Lung (tissue), 11 donors: ENCODE measurements at regions not wholly inside any gene's neighbourhood (a gene's known extent, or its start where the extent isn't known, plus 50 kb on each side); places are given as distances from the start of the nearest gene placed in this dataset.
A peak's percentile ranks its signal among the peaks of the same experiment; 100 is the strongest.

Experiments
- ATAC-seq: fragments of 200-7000 bp; cut with Tn5 transposase; one replicate; pipeline ENCODE4 v1.9.1; 2020; ENCODE audit warnings: moderate number of reproducible peaks; ENCODE audit not compliant: insufficient read depth, low FRiP score
- DNase-seq, 3 donors: peaks; one replicate each; pipeline ENCODE4 v3.0.0-alpha.2; 2013 to 2017
- H3K27ac ChIP-seq, 2 donors: one replicate each; pipeline ENCODE4 v1.5.1; 2013; ENCODE audit warnings: mild to moderate bottlenecking in 2 of 2, moderate library complexity in 2 of 2, control low read depth in 1 of 2, inconsistent platforms in 1 of 2, low read depth in 1 of 2, low read length in 1 of 2
- H3K27me3 ChIP-seq, 3 donors: one replicate each; pipeline ENCODE4 v1.5.1; 2013; ENCODE audit warnings: low read length in 2 of 3; ENCODE audit not compliant: control insufficient read depth in 3 of 3, insufficient read depth in 3 of 3
- H3K36me3 ChIP-seq, 4 donors: one replicate each; pipeline ENCODE4 v1.5.1; 2013; ENCODE audit warnings: low read length in 4 of 4, mild to moderate bottlenecking in 1 of 4, moderate library complexity in 1 of 4; ENCODE audit not compliant: control insufficient read depth in 4 of 4, insufficient read depth in 4 of 4
- H3K4me1 ChIP-seq, 5 donors: one replicate each; pipeline ENCODE4 v1.5.1; 2013; ENCODE audit warnings: low read length in 5 of 5, mild to moderate bottlenecking in 2 of 5, moderate library complexity in 1 of 5; ENCODE audit not compliant: control insufficient read depth in 5 of 5, insufficient read depth in 5 of 5
- H3K4me3 ChIP-seq: one replicate; pipeline ENCODE4 v1.5.1; 2013; ENCODE audit warnings: mild to moderate bottlenecking, control low read depth, moderate library complexity
- H3K9ac ChIP-seq, 2 donors: one replicate each; pipeline ENCODE4 v1.5.1; 2013; ENCODE audit warnings: low read length in 2 of 2, control low read depth in 1 of 2; ENCODE audit not compliant: insufficient read depth in 1 of 2
- H3K9me3 ChIP-seq, 4 donors: one replicate each; pipeline ENCODE4 v1.5.1; 2013; ENCODE audit warnings: low read length in 3 of 4, mild to moderate bottlenecking in 1 of 4, moderate library complexity in 1 of 4; ENCODE audit not compliant: control insufficient read depth in 4 of 4, insufficient read depth in 3 of 4
- CTCF ChIP-seq: IDR thresholded peaks from 2 replicates; pipeline ENCODE4 v1.5.1; 2012; ENCODE audit warnings: mild to moderate bottlenecking; ENCODE audit errors: control extremely low read depth, extremely low read depth
- WGBS, 2 donors: extraction: QIAGEN DNeasy Blood & Tissue Kit; methylation state at CpG; one replicate each; pipeline ENCODE4 v1.1.7; 2013; 5-methylcytosine and 5-hydroxymethylcytosine counted together
- donor health status: control.
- donor health status: control.
- donor health status: Bipolar disorder and iron deficiency.
- donor health status: healthy.
- donor health status: DM: yes; HTN: yes; CAD: no.

- DNase-seq (peak in 2 of 3 donors; percentile 1 to 16), ATAC-seq (no peak)
- H3K9me3 ChIP-seq: no peaks in the 10 kb centered on the region
- no peaks in the 10 kb centered on the region for H3K4me1 ChIP-seq
- no peaks in the 10 kb centered on the region for H3K36me3 ChIP-seq
- no peak overlapping the region for H3K9ac ChIP-seq
- H3K27me3 ChIP-seq: no peaks in the 10 kb centered on the region
- no peak for TF ChIP-seq CTCF
- H3K27ac ChIP-seq: no peak overlapping the region
- WGBS, 2 donors: 20% methylated on average over 3 of the region's 3 CpGs
- H3K4me3 ChIP-seq: no peak overlapping the region
Measured at GRCh38 chrX:121579016-121579760, 531.8 kb downstream of the GLUD2 start.

GRCh38 chrX:121581885-121582284, 534.5 kb downstream of the GLUD2 start:
- H3K36me3 ChIP-seq: no peaks in the 10 kb centered on the region
- DNase-seq (peak in 1 of 3 donors; percentile 0), ATAC-seq (no peak)

GRCh38 chrX:121585626-121586025, 538.2 kb downstream of the GLUD2 start:
- WGBS, 2 donors: 62 to 83% methylated on average over 3 of the region's 3 CpGs
- DNase-seq (no peak), ATAC-seq (no peak)
- Histone ChIP-seq H3K27ac (no peak overlapping the region), H3K27me3 (no peaks in the 10 kb centered on the region), H3K9me3 (no peaks in the 10 kb centered on the region), H3K4me1 (no peaks in the 10 kb centered on the region), H3K9ac (no peak overlapping the region), H3K36me3 (no peaks in the 10 kb centered on the region), H3K4me3 (no peak overlapping the region)
- TF ChIP-seq CTCF: no peak

More at GRCh38 chrX:121581885-121582284, 534.5 kb downstream of the GLUD2 start:
- Histone ChIP-seq H3K4me3 (no peak overlapping the region), H3K27me3 (no peaks in the 10 kb centered on the region), H3K9ac (no peak overlapping the region), H3K4me1 (no peaks in the 10 kb centered on the region), H3K27ac (no peak overlapping the region), H3K9me3 (no peaks in the 10 kb centered on the region)
- 40 to 59% methylated on average over 4 of the region's 4 CpGs for WGBS, 2 donors
- TF ChIP-seq CTCF: no peak

- TF ChIP-seq CTCF: no peak
- H3K27ac ChIP-seq: no peak overlapping the region
Measured at GRCh38 chrX:121592884-121593283, 545.5 kb downstream of the GLUD2 start.

More at GRCh38 chrX:121592884-121593283, 545.5 kb downstream of the GLUD2 start:
- Histone ChIP-seq H3K27me3 (no peaks in the 10 kb centered on the region), H3K4me1 (no peaks in the 10 kb centered on the region), H3K9me3 (no peaks in the 10 kb centered on the region), H3K4me3 (no peak overlapping the region), H3K9ac (no peak overlapping the region), H3K36me3 (no peaks in the 10 kb centered on the region)
- WGBS, 2 donors: 74 to 85% methylated on average over 3 of the region's 3 CpGs
- ATAC-seq (no peak), DNase-seq (no peak)
